ELF-1 (cell line): ENCODE measurements at regions not wholly inside any gene's neighbourhood (a gene's known extent, or its start where the extent isn't known, plus 50 kb on each side); places are given as distances from the start of the nearest gene placed in this dataset.
"Not testable (repeated sequence)": the region's sequence is repeated elsewhere in the genome, so short reads cannot be mapped to it uniquely, and the experiment has no call there.

ENCODE experiments used
- DNase-seq: peaks from one replicate; pipeline ENCODE4 v3.0.0-alpha.2; 2016; ENCODE audit warnings: low read depth, low spot score

DNA sequence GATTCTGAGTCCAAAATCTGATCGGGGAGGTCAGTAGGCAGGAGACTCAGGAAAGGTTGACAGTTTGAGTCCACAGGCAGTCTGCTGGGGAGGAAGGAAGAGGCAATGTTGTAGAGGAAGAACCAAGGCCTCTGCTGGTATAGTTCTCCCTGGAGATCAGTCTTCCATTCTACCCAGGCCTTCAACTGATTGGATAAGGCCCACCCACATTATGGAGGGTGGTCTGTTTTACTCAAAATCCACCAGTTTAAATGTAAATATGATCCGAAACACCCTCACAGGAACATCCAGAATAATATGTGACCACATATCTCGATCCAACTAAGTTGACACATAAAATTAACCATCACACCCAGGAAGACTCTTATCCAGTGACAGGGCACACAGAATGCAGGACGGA lies 425.3 kb upstream of the ZMIZ1 start:
- DNase-seq, result no peak

- no peak for DNase-seq
These were observed 424.2 kb upstream of the ZMIZ1 start for GRCh38 chr10:78644550-78644949.

GRCh38 chr10:78645169-78645686 lies 423.5 kb upstream of the ZMIZ1 start:
- DNase-seq, result no peak

GRCh38 chr10:78645975-78646374 lies 422.8 kb upstream of the ZMIZ1 start:
- no peak for DNase-seq

- DNase-seq, result no peak
These were observed 420.4 kb upstream of the ZMIZ1 start for GRCh38 chr10:78648256-78648860.

GRCh38 chr10:78649429-78649828 lies 419.3 kb upstream of the ZMIZ1 start:
- DNase-seq, result no peak

DNA sequence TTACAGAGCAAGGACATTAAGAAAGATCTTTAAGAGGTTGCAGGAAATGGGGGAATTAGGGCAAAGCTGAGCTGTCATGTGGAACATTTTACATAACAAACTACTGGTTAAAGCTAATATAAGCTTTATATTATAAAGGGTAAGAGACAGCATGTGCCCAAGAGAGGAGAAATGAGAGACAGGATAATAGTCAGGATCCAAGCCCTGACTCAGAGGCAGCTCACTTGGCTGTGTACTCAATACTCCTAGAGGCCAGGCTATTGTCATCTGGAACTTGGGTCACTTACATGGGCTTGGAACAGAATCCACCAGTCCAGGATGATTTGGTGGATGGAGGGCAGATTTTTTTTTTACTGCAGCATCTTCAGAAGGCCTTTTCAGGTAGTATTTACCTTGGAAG lies 418.6 kb upstream of the ZMIZ1 start:
- DNase-seq, result no peak

- no peak for DNase-seq
These were observed 417.5 kb upstream of the ZMIZ1 start for GRCh38 chr10:78651287-78651686.

DNA sequence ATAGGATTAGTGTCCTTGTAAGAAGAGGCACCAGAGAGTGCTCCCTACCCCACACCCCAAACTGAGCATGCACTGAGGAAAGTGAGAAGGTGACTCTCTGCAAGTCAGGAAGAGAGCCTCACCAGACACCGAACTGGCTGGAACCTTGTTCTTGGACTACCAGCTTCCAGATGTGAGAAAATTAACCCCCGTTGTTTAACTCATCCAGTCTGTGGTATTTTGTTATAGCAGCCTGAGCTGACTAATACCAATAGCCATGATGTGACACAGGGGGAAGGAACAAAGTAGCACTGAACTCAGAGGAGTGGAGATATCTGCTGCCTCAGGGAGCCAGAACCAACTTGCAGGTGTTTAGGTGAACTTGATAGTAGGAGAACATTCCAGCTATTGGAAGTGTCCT lies 415.2 kb upstream of the ZMIZ1 start:
- no peak for DNase-seq

- no peak for DNase-seq
These were observed 414.6 kb upstream of the ZMIZ1 start for GRCh38 chr10:78654047-78654590.

- DNase-seq, result no peak
These were observed 412.8 kb upstream of the ZMIZ1 start for GRCh38 chr10:78655979-78656378.

- peak; percentile 83 for DNase-seq
These were observed 412.2 kb upstream of the ZMIZ1 start for GRCh38 chr10:78656417-78657162.

DNA sequence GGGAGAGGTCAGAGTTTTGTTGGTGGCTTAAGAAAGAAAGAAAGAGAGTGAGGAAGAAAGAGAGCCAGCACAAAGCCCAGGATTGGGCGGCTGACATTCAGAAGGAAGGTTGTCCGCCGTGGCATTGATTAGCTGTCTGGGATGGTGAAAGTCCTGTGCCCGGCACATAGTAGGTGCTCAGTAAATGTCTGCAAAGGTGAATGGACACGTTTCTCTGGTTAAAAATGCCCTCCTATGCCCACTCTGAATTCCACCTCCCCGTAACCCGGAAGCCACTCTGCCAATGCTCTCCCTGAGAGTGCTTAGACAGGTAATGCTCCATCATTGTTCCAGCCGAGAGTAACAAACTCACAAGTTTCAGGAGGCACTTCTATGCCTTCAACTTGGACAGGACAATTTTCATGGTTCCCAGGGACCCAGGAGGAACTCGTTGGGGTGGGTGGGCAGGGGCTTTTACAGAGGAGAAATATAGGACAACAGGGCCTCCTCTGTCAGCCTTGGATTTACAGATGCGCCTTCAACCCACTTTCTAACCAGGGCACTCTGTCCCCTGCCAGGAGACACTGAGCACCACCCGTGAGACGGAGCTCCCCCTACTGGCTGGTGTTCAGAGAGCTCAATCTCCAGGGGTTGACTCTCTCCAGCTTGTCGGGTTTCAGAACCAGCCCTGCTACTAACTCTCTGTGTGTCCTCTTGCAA lies 411.5 kb upstream of the ZMIZ1 start:
- peak; percentile 84 for DNase-seq

GRCh38 chr10:78657862-78658165 lies 411.0 kb upstream of the ZMIZ1 start:
- no peak for DNase-seq

GRCh38 chr10:78658645-78659597 lies 409.8 kb upstream of the ZMIZ1 start:
- DNase-seq, result no peak

DNA sequence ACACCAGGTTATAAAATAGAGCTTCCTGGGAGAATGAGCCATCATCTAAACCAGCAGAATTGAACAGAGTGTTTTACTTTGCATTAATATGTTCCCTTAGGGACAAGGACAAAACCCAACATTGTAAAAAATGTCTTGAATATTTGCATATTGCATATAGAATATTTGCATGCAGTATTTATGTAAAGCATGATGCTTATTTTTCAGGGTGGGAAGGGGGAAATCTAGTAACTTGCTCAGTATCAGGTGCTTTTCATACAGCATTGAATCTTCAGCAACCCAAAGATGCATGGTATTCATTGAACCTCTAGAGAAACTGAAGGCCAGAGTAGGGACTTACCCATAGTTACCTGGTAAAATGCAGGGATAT lies 409.2 kb upstream of the ZMIZ1 start:
- DNase-seq, result no peak

GRCh38 chr10:78660446-78661106 lies 408.2 kb upstream of the ZMIZ1 start:
- no peak for DNase-seq

DNA sequence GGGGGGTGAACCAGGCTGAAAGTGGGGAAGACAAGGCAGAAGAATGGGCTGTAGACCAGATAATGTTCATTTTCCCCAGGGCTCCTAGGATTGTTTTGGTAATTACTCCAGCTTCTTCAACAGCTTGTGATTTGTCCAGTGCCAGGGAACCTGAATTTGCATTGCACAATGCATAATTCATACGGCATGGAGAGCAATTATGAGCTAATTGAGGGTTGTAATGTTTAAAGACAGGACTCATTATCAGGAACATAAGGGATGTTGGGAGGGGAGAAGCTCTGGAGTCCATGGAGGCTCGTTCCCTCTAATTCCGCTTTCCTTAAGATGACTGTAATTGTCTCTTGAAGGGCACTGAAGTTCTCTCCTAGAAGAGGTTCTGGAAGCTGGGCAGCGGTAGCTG lies 405.0 kb upstream of the ZMIZ1 start:
- DNase-seq, result no peak

DNA sequence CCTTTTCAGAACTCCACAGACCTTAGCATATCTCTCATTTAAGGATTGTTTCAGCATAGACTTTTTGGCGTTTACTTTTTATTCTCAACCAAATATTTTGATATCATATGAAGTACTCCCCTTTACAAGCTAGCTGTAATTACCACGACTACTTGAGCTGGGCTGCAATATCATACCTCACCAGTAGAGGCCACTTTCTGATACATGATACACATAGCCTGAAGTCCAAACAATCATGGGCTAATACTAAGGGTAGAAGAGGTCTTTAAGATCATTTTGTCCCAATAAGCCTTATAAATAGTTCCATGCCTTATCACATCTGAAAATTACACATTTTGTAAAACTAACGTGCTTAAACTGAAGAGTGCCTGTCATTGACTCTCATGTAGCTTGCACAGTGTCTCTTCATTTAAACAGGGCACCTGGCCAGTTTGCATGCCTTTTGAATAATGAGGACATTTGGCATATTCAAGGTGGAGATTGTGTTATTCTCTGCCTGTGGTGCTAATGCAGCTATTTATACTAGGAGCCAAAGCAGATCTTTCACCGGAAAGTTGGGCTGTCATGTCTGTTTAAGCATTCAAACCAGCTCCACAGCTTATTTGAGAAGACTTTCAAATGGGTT lies 403.7 kb upstream of the ZMIZ1 start:
- DNase-seq, result no peak

- DNase-seq, result no peak
These were observed 395.8 kb upstream of the ZMIZ1 start for GRCh38 chr10:78672918-78673317.

DNA sequence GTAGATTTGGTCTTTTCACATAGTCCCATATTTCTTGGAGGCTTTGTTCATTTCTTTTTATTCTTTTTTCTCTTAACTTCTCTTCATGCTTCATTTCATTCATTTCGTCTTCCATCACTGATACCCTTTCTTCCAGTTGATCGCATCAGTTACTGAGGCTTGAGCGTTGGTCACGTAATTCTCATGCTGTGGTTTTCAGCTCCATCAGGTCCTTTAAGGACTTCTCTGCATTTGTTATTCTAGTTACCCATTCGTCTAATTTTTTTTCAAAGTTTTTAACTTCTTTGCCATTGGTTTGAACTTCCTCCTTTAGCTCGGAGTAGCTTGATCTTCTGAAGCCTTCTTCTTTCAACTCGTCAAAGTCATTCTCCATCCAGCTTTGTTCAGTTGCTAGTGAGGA lies 387.6 kb upstream of the ZMIZ1 start:
- not testable (repeated sequence) for DNase-seq
